Neural cell (in vitro differentiated cells): ENCODE measurements at regions not wholly inside any gene's neighbourhood (a gene's known extent, or its start where the extent isn't known, plus 50 kb on each side); places are given as distances from the start of the nearest gene placed in this dataset.

Source experiments
- EP300 ChIP-seq: fragments of 450-650 bp; conservative IDR thresholded peaks from 2 replicates; pipeline ENCODE4 v1.6.1; 2014; ENCODE audit warnings: antibody characterized with exemption, mild to moderate bottlenecking, moderate library complexity; ENCODE audit not compliant: poor library complexity, severe bottlenecking
- EZH2 ChIP-seq: fragments of 200-600, 300-800 bp; shearing (Covaris generic), sonication (generic); IDR thresholded peaks from 2 replicates; pipeline ENCODE4 v1.6.1; 2014; ENCODE audit warnings: antibody characterized with exemption, low read length, borderline replicate concordance, mild to moderate bottlenecking; ENCODE audit not compliant: insufficient read depth, poor library complexity, severe bottlenecking
- MXI1 ChIP-seq: fragments of 450-650 bp; conservative IDR thresholded peaks from 2 replicates; pipeline ENCODE4 v1.6.1; 2014; ENCODE audit warnings: antibody characterized with exemption, mild to moderate bottlenecking; ENCODE audit not compliant: poor library complexity, severe bottlenecking
- POLR2AphosphoS5 ChIP-seq: IDR thresholded peaks from 2 replicates; pipeline ENCODE4 v1.6.1; 2012
- RAD21 ChIP-seq: fragments of 450-650 bp; conservative IDR thresholded peaks from 2 replicates; pipeline ENCODE4 v1.6.1; 2014; ENCODE audit warnings: antibody characterized with exemption, mild to moderate bottlenecking, moderate library complexity
- SMC3 ChIP-seq: fragments of 450-650 bp; conservative IDR thresholded peaks from 2 replicates; pipeline ENCODE4 v1.6.1; 2014; ENCODE audit warnings: antibody characterized with exemption, mild to moderate bottlenecking, moderate library complexity; ENCODE audit not compliant: poor library complexity
- TAF1 ChIP-seq: IDR thresholded peaks from 2 replicates; pipeline ENCODE4 v1.6.1; 2012; ENCODE audit warnings: low read depth
- TF ChIP-seq, protein P1 (sequence below): fragments of 450-650 bp; IDR thresholded peaks from 2 replicates; pipeline ENCODE4 v1.5.1; 2014; ENCODE audit warnings: antibody characterized with exemption, mild to moderate bottlenecking, moderate library complexity; ENCODE audit not compliant: poor library complexity, severe bottlenecking
- TF ChIP-seq, protein P2 (sequence below): IDR thresholded peaks from 2 replicates; pipeline ENCODE4 v1.6.1; 2012; ENCODE audit warnings: borderline replicate concordance

- TF ChIP-seq TAF1 (no peak), MXI1 (no peak), EP300 (no peak), SMC3 (no peak), RAD21 (no peak), EZH2 (no peak), POLR2AphosphoS5 (no peak)
- TF ChIP-seq, protein P1, sequence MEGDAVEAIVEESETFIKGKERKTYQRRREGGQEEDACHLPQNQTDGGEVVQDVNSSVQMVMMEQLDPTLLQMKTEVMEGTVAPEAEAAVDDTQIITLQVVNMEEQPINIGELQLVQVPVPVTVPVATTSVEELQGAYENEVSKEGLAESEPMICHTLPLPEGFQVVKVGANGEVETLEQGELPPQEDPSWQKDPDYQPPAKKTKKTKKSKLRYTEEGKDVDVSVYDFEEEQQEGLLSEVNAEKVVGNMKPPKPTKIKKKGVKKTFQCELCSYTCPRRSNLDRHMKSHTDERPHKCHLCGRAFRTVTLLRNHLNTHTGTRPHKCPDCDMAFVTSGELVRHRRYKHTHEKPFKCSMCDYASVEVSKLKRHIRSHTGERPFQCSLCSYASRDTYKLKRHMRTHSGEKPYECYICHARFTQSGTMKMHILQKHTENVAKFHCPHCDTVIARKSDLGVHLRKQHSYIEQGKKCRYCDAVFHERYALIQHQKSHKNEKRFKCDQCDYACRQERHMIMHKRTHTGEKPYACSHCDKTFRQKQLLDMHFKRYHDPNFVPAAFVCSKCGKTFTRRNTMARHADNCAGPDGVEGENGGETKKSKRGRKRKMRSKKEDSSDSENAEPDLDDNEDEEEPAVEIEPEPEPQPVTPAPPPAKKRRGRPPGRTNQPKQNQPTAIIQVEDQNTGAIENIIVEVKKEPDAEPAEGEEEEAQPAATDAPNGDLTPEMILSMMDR = no peak
- TF ChIP-seq, protein P2, sequence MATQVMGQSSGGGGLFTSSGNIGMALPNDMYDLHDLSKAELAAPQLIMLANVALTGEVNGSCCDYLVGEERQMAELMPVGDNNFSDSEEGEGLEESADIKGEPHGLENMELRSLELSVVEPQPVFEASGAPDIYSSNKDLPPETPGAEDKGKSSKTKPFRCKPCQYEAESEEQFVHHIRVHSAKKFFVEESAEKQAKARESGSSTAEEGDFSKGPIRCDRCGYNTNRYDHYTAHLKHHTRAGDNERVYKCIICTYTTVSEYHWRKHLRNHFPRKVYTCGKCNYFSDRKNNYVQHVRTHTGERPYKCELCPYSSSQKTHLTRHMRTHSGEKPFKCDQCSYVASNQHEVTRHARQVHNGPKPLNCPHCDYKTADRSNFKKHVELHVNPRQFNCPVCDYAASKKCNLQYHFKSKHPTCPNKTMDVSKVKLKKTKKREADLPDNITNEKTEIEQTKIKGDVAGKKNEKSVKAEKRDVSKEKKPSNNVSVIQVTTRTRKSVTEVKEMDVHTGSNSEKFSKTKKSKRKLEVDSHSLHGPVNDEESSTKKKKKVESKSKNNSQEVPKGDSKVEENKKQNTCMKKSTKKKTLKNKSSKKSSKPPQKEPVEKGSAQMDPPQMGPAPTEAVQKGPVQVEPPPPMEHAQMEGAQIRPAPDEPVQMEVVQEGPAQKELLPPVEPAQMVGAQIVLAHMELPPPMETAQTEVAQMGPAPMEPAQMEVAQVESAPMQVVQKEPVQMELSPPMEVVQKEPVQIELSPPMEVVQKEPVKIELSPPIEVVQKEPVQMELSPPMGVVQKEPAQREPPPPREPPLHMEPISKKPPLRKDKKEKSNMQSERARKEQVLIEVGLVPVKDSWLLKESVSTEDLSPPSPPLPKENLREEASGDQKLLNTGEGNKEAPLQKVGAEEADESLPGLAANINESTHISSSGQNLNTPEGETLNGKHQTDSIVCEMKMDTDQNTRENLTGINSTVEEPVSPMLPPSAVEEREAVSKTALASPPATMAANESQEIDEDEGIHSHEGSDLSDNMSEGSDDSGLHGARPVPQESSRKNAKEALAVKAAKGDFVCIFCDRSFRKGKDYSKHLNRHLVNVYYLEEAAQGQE = no peak
Measured at GRCh38 chr14:96722736-96723135, 74.4 kb upstream of the VRK1 start.
